ENCODE measurements at regions not wholly inside any gene's neighbourhood (a gene's known extent, or its start where the extent isn't known, plus 50 kb on each side); places are given as distances from the start of the nearest gene placed in this dataset.

DNA sequence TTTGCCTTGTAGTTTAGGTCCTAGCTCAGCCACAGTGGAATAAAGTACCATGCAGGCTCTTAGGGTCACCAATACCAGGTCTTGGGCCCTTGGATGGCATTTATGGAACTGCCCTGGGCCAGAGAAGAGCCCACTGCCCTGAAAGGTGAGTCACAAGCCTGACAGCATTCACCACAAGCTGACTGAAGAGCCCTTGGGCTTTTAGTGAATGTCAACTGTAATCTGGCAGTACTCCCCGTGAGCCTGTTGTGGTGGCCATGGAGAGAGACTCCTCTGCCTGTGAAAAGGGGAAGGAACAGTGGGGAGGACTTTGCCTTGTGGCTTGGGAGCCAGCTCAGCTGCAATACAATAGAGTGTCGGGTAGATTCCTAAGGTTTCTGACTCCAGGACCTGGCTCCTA, 1389.7 kb downstream of the DSC3 start:
- TF ChIP-seq CTCF (IDR thresholded peaks at IDR 0.05) (no peak), ZFP36 (IDR thresholded peaks at IDR 0.05; ENCODE audit: borderline replicate concordance, partially characterized antibody) (no peak), POLR2A (IDR thresholded peaks at IDR 0.05; ENCODE audit: low read length) (no peak), EP300 (IDR thresholded peaks at IDR 0.05) (no peak), CEBPB (IDR thresholded peaks at IDR 0.05) (no peak), KDM1A (IDR thresholded peaks at IDR 0.05; ENCODE audit: low read depth) (no peak), USF2 (IDR thresholded peaks at IDR 0.05) (no peak), RAD21 (conservative IDR thresholded peaks at IDR 0.05 in 1 of 2, IDR thresholded peaks at IDR 0.05 in 1 of 2) (no peak), CHD4 (IDR thresholded peaks at IDR 0.05; ENCODE audit: borderline replicate concordance) (no peak), RFX5 (IDR thresholded peaks at IDR 0.05) (no peak)
- TF ChIP-seq, protein P1, sequence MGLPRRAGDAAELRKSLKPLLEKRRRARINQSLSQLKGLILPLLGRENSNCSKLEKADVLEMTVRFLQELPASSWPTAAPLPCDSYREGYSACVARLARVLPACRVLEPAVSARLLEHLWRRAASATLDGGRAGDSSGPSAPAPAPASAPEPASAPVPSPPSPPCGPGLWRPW (IDR thresholded peaks at IDR 0.05): no peak
- TF ChIP-seq, protein P2, sequence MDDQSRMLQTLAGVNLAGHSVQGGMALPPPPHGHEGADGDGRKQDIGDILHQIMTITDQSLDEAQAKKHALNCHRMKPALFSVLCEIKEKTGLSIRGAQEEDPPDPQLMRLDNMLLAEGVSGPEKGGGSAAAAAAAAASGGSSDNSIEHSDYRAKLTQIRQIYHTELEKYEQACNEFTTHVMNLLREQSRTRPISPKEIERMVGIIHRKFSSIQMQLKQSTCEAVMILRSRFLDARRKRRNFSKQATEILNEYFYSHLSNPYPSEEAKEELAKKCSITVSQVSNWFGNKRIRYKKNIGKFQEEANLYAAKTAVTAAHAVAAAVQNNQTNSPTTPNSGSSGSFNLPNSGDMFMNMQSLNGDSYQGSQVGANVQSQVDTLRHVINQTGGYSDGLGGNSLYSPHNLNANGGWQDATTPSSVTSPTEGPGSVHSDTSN (IDR thresholded peaks at IDR 0.05): no peak
